ENCODE measurements at regions not wholly inside any gene's neighbourhood (a gene's known extent, or its start where the extent isn't known, plus 50 kb on each side); places are given as distances from the start of the nearest gene placed in this dataset.

DNA sequence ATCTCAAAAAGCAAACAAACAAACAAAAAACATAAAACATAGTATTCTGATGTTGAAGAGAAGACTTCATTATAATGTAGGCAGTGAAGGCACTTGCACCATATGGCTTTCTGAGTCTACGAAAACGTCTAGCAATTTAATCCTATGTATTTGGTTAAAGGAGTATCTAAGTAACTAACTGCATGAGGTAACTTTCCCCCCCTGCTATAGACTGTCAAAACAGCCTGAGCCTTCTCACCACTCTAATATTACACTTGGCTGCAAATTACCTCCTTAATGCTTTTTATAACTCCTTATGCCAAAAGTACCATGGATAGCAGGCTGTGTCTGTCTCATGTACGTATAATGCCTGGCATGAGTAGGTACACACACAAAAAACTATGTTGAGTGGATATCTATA, 607.6 kb upstream of the FLRT2 start:
- TF ChIP-seq, protein P1, sequence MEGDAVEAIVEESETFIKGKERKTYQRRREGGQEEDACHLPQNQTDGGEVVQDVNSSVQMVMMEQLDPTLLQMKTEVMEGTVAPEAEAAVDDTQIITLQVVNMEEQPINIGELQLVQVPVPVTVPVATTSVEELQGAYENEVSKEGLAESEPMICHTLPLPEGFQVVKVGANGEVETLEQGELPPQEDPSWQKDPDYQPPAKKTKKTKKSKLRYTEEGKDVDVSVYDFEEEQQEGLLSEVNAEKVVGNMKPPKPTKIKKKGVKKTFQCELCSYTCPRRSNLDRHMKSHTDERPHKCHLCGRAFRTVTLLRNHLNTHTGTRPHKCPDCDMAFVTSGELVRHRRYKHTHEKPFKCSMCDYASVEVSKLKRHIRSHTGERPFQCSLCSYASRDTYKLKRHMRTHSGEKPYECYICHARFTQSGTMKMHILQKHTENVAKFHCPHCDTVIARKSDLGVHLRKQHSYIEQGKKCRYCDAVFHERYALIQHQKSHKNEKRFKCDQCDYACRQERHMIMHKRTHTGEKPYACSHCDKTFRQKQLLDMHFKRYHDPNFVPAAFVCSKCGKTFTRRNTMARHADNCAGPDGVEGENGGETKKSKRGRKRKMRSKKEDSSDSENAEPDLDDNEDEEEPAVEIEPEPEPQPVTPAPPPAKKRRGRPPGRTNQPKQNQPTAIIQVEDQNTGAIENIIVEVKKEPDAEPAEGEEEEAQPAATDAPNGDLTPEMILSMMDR (conservative IDR thresholded peaks at IDR 0.05 in 1 of 2, IDR thresholded peaks at IDR 0.05 in 1 of 2; ENCODE audit: extremely low read depth in 1 of 2, insufficient read depth in 1 of 2, low read depth in 1 of 2, low read length in 2 of 2) = no peak
- TF ChIP-seq EZH2 (IDR thresholded peaks at IDR 0.05; ENCODE audit: borderline replicate concordance, low read length) = no peak

Data from mammary epithelial cell (primary cell).